HG02870 (cell line): ENCODE measurements at regions not wholly inside any gene's neighbourhood (a gene's known extent, or its start where the extent isn't known, plus 50 kb on each side); places are given as distances from the start of the nearest gene placed in this dataset.
A peak's percentile ranks its signal among the peaks of the same experiment; 100 is the strongest.
"Not testable (repeated sequence)": the region's sequence is repeated elsewhere in the genome, so short reads cannot be mapped to it uniquely, and the experiment has no call there.

ENCODE experiments used
- ATAC-seq: cut with Tn5 transposase; IDR thresholded peaks from one replicate; pipeline ENCODE4 v1.9.1; 2021; ENCODE audit warnings: mild to moderate bottlenecking, moderate library complexity; ENCODE audit not compliant: unreplicated experiment

- not testable (repeated sequence) for ATAC-seq
These were observed 158.9 kb downstream of the OR4M2 start for GRCh38 chr15:22238959-22239805.

DNA sequence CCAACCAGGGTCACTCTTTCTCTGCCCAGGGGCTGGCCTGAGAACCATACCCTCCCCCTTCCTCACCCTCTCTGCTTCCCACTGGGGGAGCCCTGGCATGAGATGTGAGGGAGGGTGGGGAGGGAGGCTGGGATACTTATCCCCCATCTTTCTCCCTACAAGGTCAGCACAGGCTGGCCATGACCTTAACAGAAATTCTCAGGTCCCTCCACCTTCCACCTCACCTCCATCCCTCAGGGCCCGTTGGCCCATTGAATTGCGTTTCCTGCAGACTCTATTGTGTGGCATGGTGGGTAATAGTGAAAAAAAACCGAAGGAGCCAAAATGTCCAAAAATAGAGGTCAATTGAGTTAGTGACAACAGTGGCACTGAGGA, 159.5 kb downstream of the OR4M2 start:
- ATAC-seq, result no peak

DNA sequence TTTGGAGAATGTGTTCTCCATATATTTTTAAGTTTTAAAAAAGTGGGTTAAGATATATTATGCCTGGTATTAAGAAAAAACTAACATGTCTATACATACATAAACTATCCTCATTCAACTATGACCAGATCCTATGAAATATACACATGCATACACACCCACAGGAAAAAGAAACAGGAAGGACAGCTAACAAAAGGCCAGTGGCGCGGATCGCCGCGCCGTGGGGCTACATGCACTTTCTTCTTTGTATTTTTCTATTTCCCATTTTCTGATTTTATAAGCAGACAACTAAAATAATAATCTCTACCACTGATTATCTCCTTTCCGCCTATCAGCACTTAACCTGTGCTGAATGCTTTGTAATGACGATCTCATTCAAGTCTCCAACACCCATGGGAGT, 160.1 kb downstream of the OR4M2 start:
- no peak for ATAC-seq

DNA sequence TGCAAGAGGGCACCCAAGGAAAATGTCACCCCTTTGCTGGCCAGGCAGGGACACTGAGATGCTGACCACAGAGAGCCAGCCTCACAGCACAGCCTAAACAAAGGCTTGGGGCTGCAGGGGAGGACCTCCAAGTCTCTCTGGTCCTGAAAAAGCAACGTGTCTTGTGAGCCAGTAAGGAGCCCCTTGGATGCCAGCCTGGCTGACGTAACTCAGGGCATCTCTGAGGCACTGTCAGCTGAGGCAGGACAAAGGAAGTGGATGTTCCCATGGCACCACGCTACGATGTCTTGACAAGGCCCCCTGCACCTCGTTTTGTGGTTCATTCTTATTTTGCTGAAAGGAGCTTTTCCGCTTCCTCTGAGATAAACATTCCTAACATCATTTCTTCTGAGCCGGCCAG, 160.7 kb downstream of the OR4M2 start:
- no peak for ATAC-seq

- no peak for ATAC-seq
These were observed 161.1 kb downstream of the OR4M2 start for GRCh38 chr15:22241451-22241850.

DNA sequence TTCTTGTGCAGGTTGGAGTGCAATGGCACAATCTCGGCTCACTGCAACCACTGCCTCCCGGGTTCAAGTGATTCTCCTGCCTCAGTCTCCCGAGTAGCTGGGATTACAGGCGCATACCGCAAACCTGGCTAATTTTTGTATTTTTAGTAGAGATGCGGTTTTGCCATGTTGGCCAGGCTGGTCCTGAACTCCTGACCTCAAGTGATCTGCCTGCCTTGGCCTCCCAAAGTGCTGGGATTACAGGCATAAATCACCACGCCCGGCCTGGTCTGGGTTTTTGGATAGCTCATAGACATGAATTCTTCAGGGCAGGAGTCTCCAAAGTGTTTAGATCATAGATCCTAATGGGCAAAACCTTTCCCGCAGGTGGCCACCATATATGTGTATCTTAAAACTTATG, 162.0 kb downstream of the OR4M2 start:
- not testable (repeated sequence) for ATAC-seq

DNA sequence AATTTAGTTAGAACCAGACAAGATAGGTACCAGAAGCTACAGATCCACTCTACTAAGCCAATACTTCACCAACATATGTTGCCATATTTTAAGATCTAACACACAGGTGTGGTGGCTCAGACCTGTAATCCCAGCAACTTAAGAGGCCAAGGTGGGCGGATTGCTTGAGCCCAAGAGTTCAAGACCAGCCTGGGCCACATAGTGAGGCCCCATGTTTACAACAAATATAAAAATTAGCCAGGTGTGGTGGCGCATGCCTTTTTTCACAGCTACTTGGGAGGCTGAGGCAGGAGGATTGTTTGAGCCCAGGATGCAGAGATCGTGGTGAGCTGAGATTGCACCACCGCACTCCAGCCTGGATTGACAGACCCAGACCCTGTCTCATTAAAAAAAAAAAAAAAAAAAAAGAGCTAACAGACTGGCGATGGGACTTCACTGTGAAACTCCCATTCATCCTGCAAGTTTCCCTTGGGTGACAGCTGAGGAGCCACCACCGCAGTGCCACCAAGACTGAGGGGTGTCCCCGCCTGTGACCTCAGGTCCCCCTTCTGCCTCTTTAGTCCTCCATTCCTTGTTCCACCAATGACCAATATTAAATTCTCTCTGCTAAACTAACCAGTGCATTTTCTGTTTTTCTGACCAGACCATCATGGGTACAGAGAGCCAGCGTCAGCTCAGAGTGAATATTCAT, 163.3 kb downstream of the OR4M2 start:
- no peak for ATAC-seq

DNA sequence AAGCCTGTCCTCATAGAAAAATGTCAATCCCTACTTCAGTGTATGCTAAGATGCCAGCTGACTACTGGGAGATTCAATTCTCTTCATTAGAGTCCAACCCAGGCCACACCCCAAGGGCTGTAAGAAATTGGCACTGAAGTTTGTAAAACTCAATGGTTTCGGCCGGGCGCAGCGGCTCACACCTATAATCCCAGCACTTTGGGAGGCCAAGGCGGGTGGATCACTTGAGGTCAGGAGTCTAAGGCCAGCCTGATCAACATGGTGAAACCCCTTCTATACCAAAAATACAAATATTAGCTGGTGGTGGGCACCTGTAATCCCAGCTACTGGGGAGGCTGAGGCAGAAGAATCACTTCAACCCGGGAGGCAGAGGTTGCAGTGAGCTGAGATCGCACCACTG, 169.2 kb downstream of the OR4M2 start:
- not testable (repeated sequence) for ATAC-seq

GRCh38 chr15:22250501-22251290, 170.4 kb downstream of the OR4M2 start:
- not testable (repeated sequence) for ATAC-seq

- ATAC-seq, result no peak
These were observed 171.1 kb downstream of the OR4M2 start for GRCh38 chr15:22251422-22251821.

- not testable (repeated sequence) for ATAC-seq
These were observed 171.7 kb downstream of the OR4M2 start for GRCh38 chr15:22252047-22252446.

GRCh38 chr15:22252521-22252920, 172.2 kb downstream of the OR4M2 start:
- ATAC-seq, result not testable (repeated sequence)

DNA sequence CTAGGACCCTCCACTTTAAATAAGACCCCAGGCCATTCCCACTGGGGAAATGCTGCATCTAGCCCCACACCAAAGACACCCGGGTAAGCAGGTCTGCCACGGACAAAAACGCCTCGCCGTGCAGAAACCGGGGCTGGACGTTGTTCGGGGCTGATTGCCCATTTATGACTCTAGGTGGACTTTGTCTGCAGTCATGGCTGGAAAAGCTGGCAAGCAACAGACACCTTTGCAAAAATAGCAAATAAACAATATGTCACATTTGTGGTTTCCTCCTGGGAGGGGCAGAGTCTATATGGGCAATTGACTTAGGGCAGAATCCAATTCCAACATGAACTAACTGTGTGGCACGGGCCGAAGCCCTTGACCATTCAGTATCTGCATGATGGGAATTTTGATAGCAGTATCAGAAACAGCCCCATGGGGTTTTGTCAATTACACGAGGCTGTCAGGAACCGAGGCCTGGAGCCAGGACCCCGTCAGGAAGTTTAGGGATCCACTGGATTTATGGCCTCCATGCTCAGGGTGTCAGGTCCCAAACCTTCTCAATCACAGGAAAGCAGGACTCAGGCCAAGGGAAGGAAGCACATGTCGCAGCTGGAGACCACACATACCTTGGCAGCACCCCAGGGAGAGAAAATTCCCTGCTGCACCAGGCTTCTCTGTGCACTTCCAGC, 172.8 kb downstream of the OR4M2 start:
- not testable (repeated sequence) for ATAC-seq

DNA sequence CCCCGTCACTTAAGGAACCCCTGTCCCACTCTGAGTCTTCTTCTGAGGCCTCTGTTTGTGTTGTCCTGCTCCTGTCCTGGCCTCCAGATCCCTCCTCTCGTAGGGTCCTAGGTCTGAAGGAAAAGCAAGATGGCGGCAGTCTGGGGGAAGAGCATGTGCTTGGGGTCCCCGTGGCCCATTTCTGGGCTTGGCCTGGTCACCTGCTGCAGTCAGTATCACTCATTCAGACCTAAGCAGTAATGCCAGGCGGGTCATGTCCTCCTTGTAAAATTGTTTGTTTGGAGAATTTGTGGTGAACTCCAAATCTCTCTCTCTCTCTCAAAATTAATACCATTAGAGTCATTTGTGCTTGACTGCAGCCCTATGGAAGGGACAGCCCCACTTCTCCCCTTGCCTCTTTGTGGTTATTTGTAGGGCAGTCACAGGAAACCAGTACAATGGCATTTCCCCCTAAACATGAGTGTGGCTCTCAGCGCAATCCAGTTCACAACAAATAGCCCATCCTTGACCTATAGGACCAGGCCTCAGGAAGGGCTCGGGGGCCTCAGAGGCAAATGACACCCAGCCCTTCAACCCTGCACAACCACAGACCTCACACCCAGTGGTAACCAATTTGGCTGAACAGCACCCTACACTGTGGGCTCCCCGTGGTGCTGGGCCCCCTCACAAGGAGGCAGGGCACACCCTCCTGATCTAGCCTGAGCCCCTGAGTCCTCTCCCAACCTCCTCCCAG, 173.5 kb downstream of the OR4M2 start:
- ATAC-seq, result peak; percentile 84

GRCh38 chr15:22254409-22255045, 174.2 kb downstream of the OR4M2 start:
- ATAC-seq, result peak; percentile 23

DNA sequence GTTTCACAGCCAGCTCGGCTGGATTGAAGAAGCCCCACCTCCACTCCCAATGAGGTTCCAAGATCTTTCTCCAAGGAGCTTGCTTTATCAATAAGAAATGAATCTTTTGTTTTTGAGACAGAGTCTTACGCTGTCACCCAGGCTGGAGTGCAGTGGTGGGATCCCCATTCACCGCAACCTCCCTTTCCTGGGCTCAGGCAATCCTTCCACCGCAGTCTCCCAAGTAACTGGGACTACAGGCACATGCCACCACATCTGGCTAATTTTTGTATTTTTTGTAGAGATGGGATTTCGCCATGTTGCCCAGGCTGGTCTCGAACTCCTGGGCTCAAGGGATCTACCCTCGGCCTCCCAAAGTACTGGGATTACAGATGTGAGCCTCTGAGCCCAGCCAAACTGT, 175.3 kb downstream of the OR4M2 start:
- ATAC-seq, result not testable (repeated sequence)

DNA sequence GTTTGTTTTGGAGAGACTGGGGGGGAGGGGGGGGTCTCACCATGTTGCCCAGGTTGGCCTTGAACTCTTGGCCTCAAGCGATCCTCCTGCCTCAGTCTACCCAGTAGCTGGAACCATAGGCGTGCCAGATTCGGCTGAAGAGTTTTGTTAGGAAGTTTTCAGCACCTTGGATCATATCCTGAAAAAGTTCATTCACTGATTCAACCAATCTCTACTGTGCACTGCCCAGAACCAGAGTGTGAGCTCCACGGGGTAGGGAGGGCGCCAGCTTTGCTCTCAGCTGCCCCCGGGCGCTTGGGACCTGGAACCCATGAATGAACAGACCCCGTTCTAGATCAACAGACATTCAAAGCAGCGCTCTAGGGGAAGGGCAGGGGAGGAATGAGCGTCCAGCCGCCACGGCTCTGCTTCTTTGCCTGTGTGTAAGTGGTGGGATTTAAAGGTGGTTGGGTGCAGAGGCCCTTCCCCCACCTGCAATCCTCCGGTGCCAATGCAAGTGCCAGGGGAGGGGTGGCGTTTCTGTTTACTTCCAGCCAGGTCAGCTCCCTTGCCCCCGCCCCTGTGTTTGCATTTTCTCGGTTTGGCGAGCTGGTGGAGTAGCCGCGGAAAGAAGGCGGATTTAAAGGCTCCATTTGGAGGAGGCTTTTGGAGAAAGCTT, 176.2 kb downstream of the OR4M2 start:
- not testable (repeated sequence) for ATAC-seq

GRCh38 chr15:22257047-22258008, 177.0 kb downstream of the OR4M2 start:
- no peak for ATAC-seq
